ENCODE measurements at regions not wholly inside any gene's neighbourhood (a gene's known extent, or its start where the extent isn't known, plus 50 kb on each side); places are given as distances from the start of the nearest gene placed in this dataset.

GRCh38 chr17:17416400-17417360 is 60.1 kb upstream of the MED9 start:
- DNase-seq, result no peak
- H3K4me1 ChIP-seq (ENCODE audit: control insufficient read depth, insufficient read depth, low read length, poor library complexity, severe bottlenecking), result peaks cover 8% of the 10 kb centered on the region
- no peaks in the 10 kb centered on the region for H3K27me3 ChIP-seq (replicated peaks; ENCODE audit: control insufficient read depth, insufficient read depth, low read length, poor library complexity, severe bottlenecking)
- no peak overlapping the region for H3K4me3 ChIP-seq (ENCODE audit: insufficient read depth, low read depth, low read length, poor library complexity, severe bottlenecking)
- no peaks in the 10 kb centered on the region for H3K36me3 ChIP-seq (ENCODE audit: control insufficient read depth, insufficient read depth, low read length)
- H3K9me3 ChIP-seq (ENCODE audit: control insufficient read depth, low read length), result no peaks in the 10 kb centered on the region
- H3K27ac ChIP-seq (ENCODE audit: insufficient read depth, low read length, poor library complexity, severe bottlenecking), result no peak overlapping the region

- Histone ChIP-seq H3K36me3 (ENCODE audit: control insufficient read depth, insufficient read depth, low read length) (no peaks in the 10 kb centered on the region), H3K4me1 (ENCODE audit: control insufficient read depth, insufficient read depth, low read length, poor library complexity, severe bottlenecking) (peaks cover 8% of the 10 kb centered on the region), H3K4me3 (ENCODE audit: insufficient read depth, low read depth, low read length, poor library complexity, severe bottlenecking) (no peak overlapping the region), H3K27ac (ENCODE audit: insufficient read depth, low read length, poor library complexity, severe bottlenecking) (no peak overlapping the region), H3K9me3 (ENCODE audit: control insufficient read depth, low read length) (no peaks in the 10 kb centered on the region), H3K27me3 (replicated peaks; ENCODE audit: control insufficient read depth, insufficient read depth, low read length, poor library complexity, severe bottlenecking) (no peaks in the 10 kb centered on the region)
- no peak for DNase-seq
Measured at GRCh38 chr17:17417718-17418181, 59.0 kb upstream of the MED9 start.

GRCh38 chr17:17419166-17419565 is 57.6 kb upstream of the MED9 start:
- H3K4me1 ChIP-seq (ENCODE audit: control insufficient read depth, insufficient read depth, low read length, poor library complexity, severe bottlenecking), result peaks cover 8% of the 10 kb centered on the region
- H3K9me3 ChIP-seq (ENCODE audit: control insufficient read depth, low read length), result no peaks in the 10 kb centered on the region
- no peak overlapping the region for H3K4me3 ChIP-seq (ENCODE audit: insufficient read depth, low read depth, low read length, poor library complexity, severe bottlenecking)
- no peaks in the 10 kb centered on the region for H3K36me3 ChIP-seq (ENCODE audit: control insufficient read depth, insufficient read depth, low read length)
- H3K27me3 ChIP-seq (replicated peaks; ENCODE audit: control insufficient read depth, insufficient read depth, low read length, poor library complexity, severe bottlenecking), result no peaks in the 10 kb centered on the region
- no peak for DNase-seq
- no peak overlapping the region for H3K27ac ChIP-seq (ENCODE audit: insufficient read depth, low read length, poor library complexity, severe bottlenecking)

GRCh38 chr17:17419631-17420030 is 57.2 kb upstream of the MED9 start:
- Histone ChIP-seq H3K36me3 (ENCODE audit: control insufficient read depth, insufficient read depth, low read length) (no peaks in the 10 kb centered on the region), H3K27me3 (replicated peaks; ENCODE audit: control insufficient read depth, insufficient read depth, low read length, poor library complexity, severe bottlenecking) (no peaks in the 10 kb centered on the region), H3K4me1 (ENCODE audit: control insufficient read depth, insufficient read depth, low read length, poor library complexity, severe bottlenecking) (peaks cover 8% of the 10 kb centered on the region), H3K4me3 (ENCODE audit: insufficient read depth, low read depth, low read length, poor library complexity, severe bottlenecking) (no peak overlapping the region), H3K27ac (ENCODE audit: insufficient read depth, low read length, poor library complexity, severe bottlenecking) (no peak overlapping the region), H3K9me3 (ENCODE audit: control insufficient read depth, low read length) (no peaks in the 10 kb centered on the region)
- no peak for DNase-seq

GRCh38 chr17:17420082-17420481 is 56.7 kb upstream of the MED9 start:
- no peaks in the 10 kb centered on the region for H3K9me3 ChIP-seq (ENCODE audit: control insufficient read depth, low read length)
- H3K4me3 ChIP-seq (ENCODE audit: insufficient read depth, low read depth, low read length, poor library complexity, severe bottlenecking), result no peak overlapping the region
- no peaks in the 10 kb centered on the region for H3K36me3 ChIP-seq (ENCODE audit: control insufficient read depth, insufficient read depth, low read length)
- DNase-seq, result no peak
- no peaks in the 10 kb centered on the region for H3K27me3 ChIP-seq (replicated peaks; ENCODE audit: control insufficient read depth, insufficient read depth, low read length, poor library complexity, severe bottlenecking)
- H3K27ac ChIP-seq (ENCODE audit: insufficient read depth, low read length, poor library complexity, severe bottlenecking), result no peak overlapping the region
- peaks cover 8% of the 10 kb centered on the region for H3K4me1 ChIP-seq (ENCODE audit: control insufficient read depth, insufficient read depth, low read length, poor library complexity, severe bottlenecking)

GRCh38 chr17:17420561-17421269 is 56.1 kb upstream of the MED9 start:
- Histone ChIP-seq H3K9me3 (ENCODE audit: control insufficient read depth, low read length) (no peaks in the 10 kb centered on the region), H3K27me3 (replicated peaks; ENCODE audit: control insufficient read depth, insufficient read depth, low read length, poor library complexity, severe bottlenecking) (no peaks in the 10 kb centered on the region), H3K27ac (ENCODE audit: insufficient read depth, low read length, poor library complexity, severe bottlenecking) (no peak overlapping the region), H3K4me1 (ENCODE audit: control insufficient read depth, insufficient read depth, low read length, poor library complexity, severe bottlenecking) (peaks cover 8% of the 10 kb centered on the region), H3K4me3 (ENCODE audit: insufficient read depth, low read depth, low read length, poor library complexity, severe bottlenecking) (no peak overlapping the region), H3K36me3 (ENCODE audit: control insufficient read depth, insufficient read depth, low read length) (no peaks in the 10 kb centered on the region)
- no peak for DNase-seq

- Histone ChIP-seq H3K36me3 (ENCODE audit: control insufficient read depth, insufficient read depth, low read length) (no peaks in the 10 kb centered on the region), H3K27me3 (replicated peaks; ENCODE audit: control insufficient read depth, insufficient read depth, low read length, poor library complexity, severe bottlenecking) (no peaks in the 10 kb centered on the region), H3K4me3 (ENCODE audit: insufficient read depth, low read depth, low read length, poor library complexity, severe bottlenecking) (no peak overlapping the region), H3K27ac (ENCODE audit: insufficient read depth, low read length, poor library complexity, severe bottlenecking) (no peak overlapping the region), H3K4me1 (ENCODE audit: control insufficient read depth, insufficient read depth, low read length, poor library complexity, severe bottlenecking) (peaks cover 3% of the 10 kb centered on the region), H3K9me3 (ENCODE audit: control insufficient read depth, low read length) (no peaks in the 10 kb centered on the region)
- DNase-seq, result no peak
Measured at GRCh38 chr17:17421346-17422216, 55.2 kb upstream of the MED9 start.

- Histone ChIP-seq H3K9me3 (ENCODE audit: control insufficient read depth, low read length) (no peaks in the 10 kb centered on the region), H3K4me3 (ENCODE audit: insufficient read depth, low read depth, low read length, poor library complexity, severe bottlenecking) (no peak overlapping the region), H3K36me3 (ENCODE audit: control insufficient read depth, insufficient read depth, low read length) (no peaks in the 10 kb centered on the region), H3K27me3 (replicated peaks; ENCODE audit: control insufficient read depth, insufficient read depth, low read length, poor library complexity, severe bottlenecking) (no peaks in the 10 kb centered on the region), H3K4me1 (ENCODE audit: control insufficient read depth, insufficient read depth, low read length, poor library complexity, severe bottlenecking) (no peaks in the 10 kb centered on the region), H3K27ac (ENCODE audit: insufficient read depth, low read length, poor library complexity, severe bottlenecking) (no peak overlapping the region)
- DNase-seq, result no peak
Measured at GRCh38 chr17:17422217-17422610, 54.6 kb upstream of the MED9 start.

GRCh38 chr17:17422641-17423040 is 54.2 kb upstream of the MED9 start:
- H3K27me3 ChIP-seq (replicated peaks; ENCODE audit: control insufficient read depth, insufficient read depth, low read length, poor library complexity, severe bottlenecking), result no peaks in the 10 kb centered on the region
- DNase-seq, result no peak
- no peaks in the 10 kb centered on the region for H3K4me1 ChIP-seq (ENCODE audit: control insufficient read depth, insufficient read depth, low read length, poor library complexity, severe bottlenecking)

More at GRCh38 chr17:17422641-17423040, 54.2 kb upstream of the MED9 start:
- Histone ChIP-seq H3K4me3 (ENCODE audit: insufficient read depth, low read depth, low read length, poor library complexity, severe bottlenecking) (no peak overlapping the region), H3K27ac (ENCODE audit: insufficient read depth, low read length, poor library complexity, severe bottlenecking) (no peak overlapping the region), H3K36me3 (ENCODE audit: control insufficient read depth, insufficient read depth, low read length) (no peaks in the 10 kb centered on the region), H3K9me3 (ENCODE audit: control insufficient read depth, low read length) (no peaks in the 10 kb centered on the region)
